ENCODE measurements at regions not wholly inside any gene's neighbourhood (a gene's known extent, or its start where the extent isn't known, plus 50 kb on each side); places are given as distances from the start of the nearest gene placed in this dataset.
"Not testable (repeated sequence)": the region's sequence is repeated elsewhere in the genome, so short reads cannot be mapped to it uniquely, and the experiment has no call there.

- CTCF ChIA-PET: interaction anchor here (0.6 kb wide), 1 partner anchor 10 kb away, joined by 6 read pairs; no protein-coding TSS in a partner anchor
- TF ChIP-seq CTCF (IDR thresholded peaks at IDR 0.05): peak; percentile 42
These were observed 192.0 kb downstream of the ASB1 start for GRCh38 chr2:238618494-238619283.

GRCh38 chr2:238627899-238628298 lies 201.2 kb downstream of the ASB1 start:
- Histone ChIP-seq H3K27ac (ENCODE audit: low read length) (no peak overlapping the region), H3K4me1 (ENCODE audit: control insufficient read depth, insufficient read depth, low read length) (no peaks in the 10 kb centered on the region), H3K9me3 (ENCODE audit: control insufficient read depth, insufficient read depth, low read depth, low read length) (no peaks in the 10 kb centered on the region), H3K27me3 (ENCODE audit: control insufficient read depth, insufficient read depth, low read length) (no peaks in the 10 kb centered on the region), H3K4me3 (ENCODE audit: low read depth in 2 of 2, low read length in 2 of 2) (no peak overlapping the region), H3K36me3 (ENCODE audit: control insufficient read depth, insufficient read depth, low read length) (no peaks in the 10 kb centered on the region)
- ChIA-PET CTCF (interaction anchor here (0.6 kb wide), 1 partner anchor 9 kb away, joined by 6 read pairs; no protein-coding TSS in a partner anchor), POLR2A (no interaction called here)
- TF ChIP-seq CTCF (IDR thresholded peaks at IDR 0.05): no peak
- TF ChIP-seq POLR2AphosphoS5 (IDR thresholded peaks at IDR 0.05; ENCODE audit: low read depth, low read length): no peak
- TF ChIP-seq REST (IDR thresholded peaks at IDR 0.05; ENCODE audit: insufficient read depth in 1 of 2, low read depth in 2 of 2, low read length in 1 of 2): no peak
- TF ChIP-seq TCF7L2 (IDR thresholded peaks at IDR 0.05; ENCODE audit: low read depth, low read length): no peak
- TF ChIP-seq SIN3A (IDR thresholded peaks at IDR 0.05; ENCODE audit: borderline replicate concordance, insufficient read depth, low read depth, low read length): no peak
- ATAC-seq: no peak
- in situ Hi-C loops (cut with HindIII; ENCODE audit: low pct_unique_long_range_greater_than_20kb, low sequenced_read_pairs) (no loop called here), intact Hi-C loops (cut with micrococcal nuclease; ENCODE audit: unreplicated experiment) (no loop called here)
- no TSS peak for BruUV-seq (replicated peaks)
- no peak for DNase-seq (ENCODE audit: low read depth, low spot score)

More at GRCh38 chr2:238618494-238619283, 192.0 kb downstream of the ASB1 start:
- intact Hi-C loops (cut with micrococcal nuclease; ENCODE audit: unreplicated experiment); H3K36me3 ChIP-seq (ENCODE audit: control insufficient read depth, insufficient read depth, low read length); DNase-seq (ENCODE audit: low read depth, low spot score); H3K4me3 ChIP-seq (ENCODE audit: low read depth in 2 of 2, low read length in 2 of 2); BruUV-seq (replicated peaks); in situ Hi-C loops (cut with HindIII; ENCODE audit: low pct_unique_long_range_greater_than_20kb, low sequenced_read_pairs); H3K9me3 ChIP-seq (ENCODE audit: control insufficient read depth, insufficient read depth, low read depth, low read length); H3K4me1 ChIP-seq (ENCODE audit: control insufficient read depth, insufficient read depth, low read length); ATAC-seq; POLR2A ChIA-PET; H3K27ac ChIP-seq (ENCODE audit: low read length); H3K27me3 ChIP-seq (ENCODE audit: control insufficient read depth, insufficient read depth, low read length): not testable (repeated sequence)
